Tibial artery (tissue), 4 donors: ENCODE measurements at regions not wholly inside any gene's neighbourhood (a gene's known extent, or its start where the extent isn't known, plus 50 kb on each side); places are given as distances from the start of the nearest gene placed in this dataset.

Experiments used
- DNase-seq, 2 donors: peaks; one replicate each; pipeline ENCODE4 v3.0.0-alpha.2; 2019
- H3K27ac ChIP-seq, 2 donors: fragments of 200-600 bp; sonication (generic) in 1 of 2; 1 replicate in 1 of 2; 2 replicates in 1 of 2; pipeline ENCODE4 v1.5.1; 2018 to 2019; ENCODE audit warnings: mild to moderate bottlenecking in 1 of 2
- H3K27me3 ChIP-seq, 2 donors: fragments of 200-600 bp; sonication (generic) in 1 of 2; one replicate each; pipeline versions ENCODE4 v1.5.1 to v1.6.0; 2016 to 2019
- H3K36me3 ChIP-seq, 3 donors: fragments of 200-600 bp; sonication (generic) in 2 of 3; one replicate each; pipeline ENCODE4 v1.5.1; 2016 to 2019; ENCODE audit warnings: mild to moderate bottlenecking in 2 of 3
- H3K4me1 ChIP-seq, 4 donors: fragments of 200-600 bp; sonication (generic) in 2 of 4; 1 replicate in 3 of 4; 2 replicates in 1 of 4; pipeline ENCODE4 v1.5.1; 2016 to 2019
- H3K4me3 ChIP-seq, 2 donors: fragments of 200-600 bp; sonication (generic) in 1 of 2; 1 replicate in 1 of 2; 2 replicates in 1 of 2; pipeline ENCODE4 v1.5.1; 2018 to 2019; ENCODE audit warnings: mild to moderate bottlenecking in 2 of 2
- H3K9me3 ChIP-seq, 3 donors: fragments of 200-600 bp; sonication (generic) in 1 of 3; one replicate each; pipeline ENCODE4 v1.5.1; 2016 to 2019
- CTCF ChIP-seq, 2 experiments: fragments of 200-600 bp in 1 of 2; fragments of 450-650 bp in 1 of 2; IDR thresholded peaks; one replicate each; pipeline ENCODE4 v1.5.1; 2017 to 2019; ENCODE audit warnings: antibody characterized with exemption in 2 of 2, mild to moderate bottlenecking in 1 of 2, moderate library complexity in 1 of 2
- intact Hi-C: fragments of 100-400 bp; cut with DNase I; formaldehyde crosslinking; loops from one replicate; pipeline ENCODE4 v1.15.0; 2023; ENCODE audit warnings: low total_unique reads

- no peak overlapping the region for H3K27ac ChIP-seq
- H3K4me3 ChIP-seq: no peak overlapping the region
- H3K36me3 ChIP-seq: no peaks in the 10 kb centered on the region
- H3K4me1 ChIP-seq: peaks cover 0 to 8% (median 0%) of the 10 kb centered on the region in 4 donors
- intact Hi-C loops: no loop called here
- no peak for TF ChIP-seq CTCF (IDR thresholded peaks at IDR 0.05)
- H3K27me3 ChIP-seq: peaks cover 0 to 6% of the 10 kb centered on the region in 2 donors
- DNase-seq: no peak
- no peaks in the 10 kb centered on the region for H3K9me3 ChIP-seq
Observed at GRCh38 chr10:126838316-126838715, 66.9 kb upstream of the DOCK1 start.

GRCh38 chr10:126839094-126839761, 66.0 kb upstream of the DOCK1 start:
- DNase-seq: no peak
- Histone ChIP-seq H3K9me3 (no peaks in the 10 kb centered on the region), H3K4me3 (no peak overlapping the region), H3K27ac (no peak overlapping the region), H3K27me3 (peaks cover 0 to 6% of the 10 kb centered on the region in 2 donors), H3K36me3 (no peaks in the 10 kb centered on the region), H3K4me1 (peaks cover 0 to 8% (median 0%) of the 10 kb centered on the region in 4 donors)
- TF ChIP-seq CTCF (IDR thresholded peaks at IDR 0.05): no peak
- intact Hi-C loops: no loop called here

- no peak overlapping the region for H3K4me3 ChIP-seq
- DNase-seq: no peak
- peaks cover 0 to 6% of the 10 kb centered on the region in 2 donors for H3K27me3 ChIP-seq
- no peaks in the 10 kb centered on the region for H3K36me3 ChIP-seq
- peaks cover 0 to 8% (median 0%) of the 10 kb centered on the region in 4 donors for H3K4me1 ChIP-seq
- intact Hi-C loops: no loop called here
- no peak overlapping the region for H3K27ac ChIP-seq
- no peak for TF ChIP-seq CTCF (IDR thresholded peaks at IDR 0.05)
- no peaks in the 10 kb centered on the region for H3K9me3 ChIP-seq
Observed at GRCh38 chr10:126840576-126841135, 64.6 kb upstream of the DOCK1 start.

GRCh38 chr10:126841341-126841895, 63.8 kb upstream of the DOCK1 start:
- intact Hi-C loops: no loop called here
- no peak overlapping the region for H3K4me3 ChIP-seq
- no peak for TF ChIP-seq CTCF (IDR thresholded peaks at IDR 0.05)
- no peak for DNase-seq
- H3K27ac ChIP-seq: no peak overlapping the region
- H3K36me3 ChIP-seq: no peaks in the 10 kb centered on the region
- no peaks in the 10 kb centered on the region for H3K9me3 ChIP-seq
- peaks cover 0 to 8% (median 0%) of the 10 kb centered on the region in 4 donors for H3K4me1 ChIP-seq
- peaks cover 0 to 3% of the 10 kb centered on the region in 2 donors for H3K27me3 ChIP-seq

GRCh38 chr10:126842356-126842755, 62.9 kb upstream of the DOCK1 start:
- H3K27ac ChIP-seq: no peak overlapping the region
- no peaks in the 10 kb centered on the region for H3K36me3 ChIP-seq
- H3K4me1 ChIP-seq: peaks cover 0 to 8% (median 0%) of the 10 kb centered on the region in 4 donors
- no peak for TF ChIP-seq CTCF (IDR thresholded peaks at IDR 0.05)
- intact Hi-C loops: no loop called here
- no peak for DNase-seq
- H3K9me3 ChIP-seq: no peaks in the 10 kb centered on the region
- no peaks in the 10 kb centered on the region for H3K27me3 ChIP-seq
- H3K4me3 ChIP-seq: no peak overlapping the region
